ENCODE measurements at regions not wholly inside any gene's neighbourhood (a gene's known extent, or its start where the extent isn't known, plus 50 kb on each side); places are given as distances from the start of the nearest gene placed in this dataset.

GRCh38 chr6:73901986-73902385, 206.0 kb downstream of the CD109 start:
- no peaks in the 10 kb centered on the region for H3K27me3 ChIP-seq (replicated peaks)
- no peaks in the 10 kb centered on the region for H3K36me3 ChIP-seq (replicated peaks)
- no peak for DNase-seq
- in situ Hi-C loops (cut with HindIII; ENCODE audit: low pct_ligation_motif_present, low sequenced_read_pairs) = no loop called here
- TF ChIP-seq, protein P1, sequence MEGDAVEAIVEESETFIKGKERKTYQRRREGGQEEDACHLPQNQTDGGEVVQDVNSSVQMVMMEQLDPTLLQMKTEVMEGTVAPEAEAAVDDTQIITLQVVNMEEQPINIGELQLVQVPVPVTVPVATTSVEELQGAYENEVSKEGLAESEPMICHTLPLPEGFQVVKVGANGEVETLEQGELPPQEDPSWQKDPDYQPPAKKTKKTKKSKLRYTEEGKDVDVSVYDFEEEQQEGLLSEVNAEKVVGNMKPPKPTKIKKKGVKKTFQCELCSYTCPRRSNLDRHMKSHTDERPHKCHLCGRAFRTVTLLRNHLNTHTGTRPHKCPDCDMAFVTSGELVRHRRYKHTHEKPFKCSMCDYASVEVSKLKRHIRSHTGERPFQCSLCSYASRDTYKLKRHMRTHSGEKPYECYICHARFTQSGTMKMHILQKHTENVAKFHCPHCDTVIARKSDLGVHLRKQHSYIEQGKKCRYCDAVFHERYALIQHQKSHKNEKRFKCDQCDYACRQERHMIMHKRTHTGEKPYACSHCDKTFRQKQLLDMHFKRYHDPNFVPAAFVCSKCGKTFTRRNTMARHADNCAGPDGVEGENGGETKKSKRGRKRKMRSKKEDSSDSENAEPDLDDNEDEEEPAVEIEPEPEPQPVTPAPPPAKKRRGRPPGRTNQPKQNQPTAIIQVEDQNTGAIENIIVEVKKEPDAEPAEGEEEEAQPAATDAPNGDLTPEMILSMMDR (IDR thresholded peaks at IDR 0.05; ENCODE audit: low read depth, low read length, missing control alignments) = no peak
- no peak overlapping the region for H3K4me3 ChIP-seq (ENCODE audit: low read depth, low read length)
- no peak overlapping the region for H3K27ac ChIP-seq

DNA sequence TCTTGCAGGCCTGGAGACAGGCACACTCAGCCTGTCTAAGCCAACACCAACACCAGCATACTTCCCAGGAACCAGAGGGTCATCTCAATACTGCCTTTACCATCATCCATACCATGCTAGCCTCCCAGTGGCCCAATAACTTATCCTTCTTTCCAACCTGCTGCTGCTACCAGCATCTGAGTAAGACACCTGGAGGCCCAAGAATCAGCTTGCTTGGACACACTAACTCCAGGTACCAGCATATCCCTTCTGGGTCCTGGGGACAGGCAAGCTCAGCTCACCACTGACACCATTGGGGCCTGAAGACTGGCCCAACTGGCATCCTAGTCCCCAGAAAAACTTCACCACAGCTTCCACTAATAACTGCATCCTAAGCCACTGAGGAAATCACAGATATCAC, 205.3 kb downstream of the CD109 start:
- no peak for DNase-seq
- H3K27me3 ChIP-seq (replicated peaks) = no peaks in the 10 kb centered on the region
- H3K4me3 ChIP-seq (ENCODE audit: low read depth, low read length) = no peak overlapping the region
- no peak overlapping the region for H3K27ac ChIP-seq
- in situ Hi-C loops (cut with HindIII; ENCODE audit: low pct_ligation_motif_present, low sequenced_read_pairs) = no loop called here
- no peaks in the 10 kb centered on the region for H3K36me3 ChIP-seq (replicated peaks)
- TF ChIP-seq, protein P1 (IDR thresholded peaks at IDR 0.05; ENCODE audit: low read depth, low read length, missing control alignments) = no peak

DNA sequence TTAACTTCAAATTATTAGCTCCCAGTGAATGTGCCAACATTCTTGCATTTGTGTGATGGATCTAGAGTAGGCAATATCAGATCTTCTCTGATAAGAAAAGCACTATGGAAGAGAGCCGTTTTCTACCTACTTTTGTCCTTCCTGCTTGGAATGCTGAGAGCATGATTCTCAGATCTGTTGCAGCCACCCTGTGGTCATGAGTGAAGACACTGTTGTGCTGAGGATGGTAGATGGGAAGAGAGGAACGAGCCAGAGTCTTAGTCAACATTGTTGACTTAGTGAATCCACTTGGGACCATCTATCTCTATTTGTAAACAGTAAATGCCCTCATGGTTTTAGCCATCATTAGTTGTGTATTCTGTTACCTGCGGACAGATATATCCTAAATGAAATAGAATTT, 202.6 kb downstream of the CD109 start:
- Histone ChIP-seq H3K27me3 (replicated peaks) (no peaks in the 10 kb centered on the region), H3K4me3 (ENCODE audit: low read depth, low read length) (no peak overlapping the region), H3K36me3 (replicated peaks) (no peaks in the 10 kb centered on the region), H3K27ac (no peak overlapping the region)
- in situ Hi-C loops (cut with HindIII; ENCODE audit: low pct_ligation_motif_present, low sequenced_read_pairs) = no loop called here
- no peak for DNase-seq
- TF ChIP-seq, protein P1 (IDR thresholded peaks at IDR 0.05; ENCODE audit: low read depth, low read length, missing control alignments) = peak; percentile 38

GRCh38 chr6:73893696-73894095, 197.7 kb downstream of the CD109 start:
- no peak overlapping the region for H3K27ac ChIP-seq
- no peaks in the 10 kb centered on the region for H3K27me3 ChIP-seq (replicated peaks)
- no peaks in the 10 kb centered on the region for H3K36me3 ChIP-seq (replicated peaks)
- no peak for DNase-seq
- in situ Hi-C loops (cut with HindIII; ENCODE audit: low pct_ligation_motif_present, low sequenced_read_pairs) = no loop called here
- no peak overlapping the region for H3K4me3 ChIP-seq (ENCODE audit: low read depth, low read length)
- TF ChIP-seq, protein P1 (IDR thresholded peaks at IDR 0.05; ENCODE audit: low read depth, low read length, missing control alignments) = no peak

- no peak for DNase-seq
- Histone ChIP-seq H3K4me3 (ENCODE audit: low read depth, low read length) (no peak overlapping the region), H3K27me3 (replicated peaks) (no peaks in the 10 kb centered on the region), H3K36me3 (replicated peaks) (no peaks in the 10 kb centered on the region), H3K27ac (no peak overlapping the region)
- in situ Hi-C loops (cut with HindIII; ENCODE audit: low pct_ligation_motif_present, low sequenced_read_pairs) = no loop called here
- TF ChIP-seq, protein P1 (IDR thresholded peaks at IDR 0.05; ENCODE audit: low read depth, low read length, missing control alignments) = no peak
Observed at GRCh38 chr6:73888050-73888449, 192.0 kb downstream of the CD109 start.

DNA sequence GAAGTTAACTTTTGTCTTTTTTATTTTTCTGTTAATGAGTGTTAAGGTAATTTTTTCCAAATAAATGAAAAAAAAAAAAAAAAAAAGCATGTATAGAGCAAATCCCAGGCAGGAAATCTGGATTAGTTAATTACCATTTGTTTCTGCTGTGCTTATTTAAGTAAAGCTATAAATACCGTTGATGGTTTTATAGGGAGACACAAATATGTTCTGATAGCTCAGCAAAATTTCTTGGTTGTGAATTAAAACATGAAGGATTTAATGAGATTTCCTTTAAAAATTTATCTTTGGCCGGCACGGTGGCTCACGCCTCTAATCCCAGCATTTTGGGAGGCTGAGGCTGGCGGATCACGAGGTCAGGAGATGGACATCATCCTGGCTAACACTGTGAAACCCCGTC, 189.4 kb downstream of the CD109 start:
- no peaks in the 10 kb centered on the region for H3K36me3 ChIP-seq (replicated peaks)
- no peaks in the 10 kb centered on the region for H3K27me3 ChIP-seq (replicated peaks)
- H3K4me3 ChIP-seq (ENCODE audit: low read depth, low read length) = no peak overlapping the region
- DNase-seq = no peak
- TF ChIP-seq, protein P1 (IDR thresholded peaks at IDR 0.05; ENCODE audit: low read depth, low read length, missing control alignments) = no peak
- no peak overlapping the region for H3K27ac ChIP-seq
- in situ Hi-C loops (cut with HindIII; ENCODE audit: low pct_ligation_motif_present, low sequenced_read_pairs) = no loop called here
